GM12878 (cell line): ENCODE measurements at regions not wholly inside any gene's neighbourhood (a gene's known extent, or its start where the extent isn't known, plus 50 kb on each side); places are given as distances from the start of the nearest gene placed in this dataset.

Experiments
- ATAC-seq: fragments of 200-7000 bp; cut with Tn5 transposase; 3 replicates; pipeline ENCODE4 v1.9.1; 2020; ENCODE audit warnings: mild to moderate bottlenecking, moderate library complexity
- BruUV-seq: library from RNA; stranded (reverse); fragments of 400-500 nt; replicated peaks from 2 replicates; lab custom pipeline; 2021; lab: Mats Ljungman, UMichigan
- CTCF ChIA-PET: fragments of 300-600 bp; sonication (Branson Sonifier 250); formaldehyde crosslinking; extraction: SDS; loops from one replicate; lab custom pipeline; 2021; ENCODE audit warnings: inconsistent platforms; lab: Yijun Ruan, JAX
- POLR2A ChIA-PET: fragments of 350-600 bp; formaldehyde crosslinking; extraction: SDS; loops from one replicate; lab custom pipeline; 2021; ENCODE audit warnings: inconsistent platforms; lab: Charles Lee
- RAD21 ChIA-PET: fragments of 300-600 bp; sonication (Branson Sonifier 250); formaldehyde crosslinking; loops from one replicate; lab custom pipeline; 2023; ENCODE audit warnings: antibody characterized with exemption; ENCODE audit not compliant: unreplicated experiment; lab: Charles Lee
- SMC1A ChIA-PET: fragments of 300-600 bp; sonication (Branson Sonifier 250); formaldehyde crosslinking; loops from one replicate; lab custom pipeline; 2023; ENCODE audit not compliant: unreplicated experiment, uncharacterized antibody; lab: Charles Lee
- DNase-seq: peaks from one replicate; pipeline ENCODE4 v3.0.0-alpha.2; 2011; ENCODE audit warnings: low read depth, low spot score
- FAIRE-seq: peaks from 3 replicates; lab custom pipeline; 2011; peaks lifted over from hg19 to GRCh38; lab: Jason Lieb, UNC
- H2AFZ ChIP-seq: 2 replicates; pipeline ENCODE4 v1.6.0; 2011; ENCODE audit warnings: low read depth, low read length, control low read depth; ENCODE audit not compliant: control insufficient read depth
- H3K27ac ChIP-seq: 2 replicates; pipeline ENCODE4 v1.5.1; 2011; ENCODE audit warnings: control low read depth; ENCODE audit not compliant: control insufficient read depth, insufficient read depth
- H3K27me3 ChIP-seq, 2 experiments: replicated peaks in 1 of 2; 2 replicates each; pipeline versions ENCODE4 v1.6.0 to v1.6.1; 2011; ENCODE audit warnings: low read length in 1 of 2; ENCODE audit not compliant: control insufficient read depth in 2 of 2, insufficient read depth in 2 of 2
- H3K36me3 ChIP-seq, 2 experiments: 2 replicates each; pipeline ENCODE4 v1.5.1; 2011; ENCODE audit warnings: low read length in 1 of 2; ENCODE audit not compliant: control insufficient read depth in 2 of 2, insufficient read depth in 2 of 2
- H3K4me1 ChIP-seq: 2 replicates; pipeline ENCODE4 v1.6.1; 2011; ENCODE audit warnings: mild to moderate bottlenecking, low read length, moderate library complexity, mixed read lengths; ENCODE audit not compliant: control insufficient read depth, insufficient read depth
- H3K4me2 ChIP-seq: 2 replicates; pipeline ENCODE4 v1.6.0; 2011; ENCODE audit warnings: control low read depth; ENCODE audit not compliant: control insufficient read depth, insufficient read depth
- H3K4me3 ChIP-seq: fragments of 200-600 bp; sonication (generic); 2 replicates; pipeline ENCODE4 v1.5.1; 2016
- H3K79me2 ChIP-seq: 2 replicates; pipeline ENCODE4 v1.6.0; 2011; ENCODE audit warnings: low read length; ENCODE audit not compliant: control insufficient read depth, insufficient read depth
- H3K9ac ChIP-seq: 2 replicates; pipeline ENCODE4 v1.8.0; 2011; ENCODE audit warnings: low read length, control low read depth, mixed read lengths; ENCODE audit not compliant: control insufficient read depth, insufficient read depth
- H3K9me3 ChIP-seq: replicated peaks from 3 replicates; pipeline ENCODE4 v1.5.1; 2011; ENCODE audit warnings: mild to moderate bottlenecking, low read length; ENCODE audit not compliant: control insufficient read depth, insufficient read depth
- H4K20me1 ChIP-seq: 2 replicates; pipeline ENCODE4 v1.6.0; 2011; ENCODE audit not compliant: control insufficient read depth, insufficient read depth
- ATF2 ChIP-seq: IDR thresholded peaks from 2 replicates; pipeline ENCODE4 v1.6.1; 2012; ENCODE audit warnings: low read length, inconsistent platforms
- CBFB ChIP-seq: IDR thresholded peaks from 2 replicates; pipeline ENCODE4 v1.6.1; 2016; ENCODE audit warnings: antibody characterized with exemption, low read depth
- E4F1 ChIP-seq: fragments of 450-650 bp; IDR thresholded peaks from 2 replicates; pipeline ENCODE4 v1.6.1; 2018; ENCODE audit warnings: borderline replicate concordance, mild to moderate bottlenecking; ENCODE audit not compliant: partially characterized antibody
- ELK1 ChIP-seq: IDR thresholded peaks from 2 replicates; pipeline ENCODE4 v1.6.1; 2012; ENCODE audit warnings: low read depth, low read length, improper control_type of control experiment
- MEF2B ChIP-seq: fragments of 450-650 bp; IDR thresholded peaks from 2 replicates; pipeline ENCODE4 v1.6.1; 2018; ENCODE audit warnings: mild to moderate bottlenecking, moderate library complexity; ENCODE audit not compliant: partially characterized antibody, poor library complexity, severe bottlenecking
- ZNF687 ChIP-seq: fragments of 450-650 bp; IDR thresholded peaks from 2 replicates; pipeline ENCODE4 v1.6.1; 2017; ENCODE audit warnings: mild to moderate bottlenecking, moderate library complexity
- WGBS: methylation state at CpG from one replicate; pipeline ENCODE4 v1.1.6; 2016; ENCODE audit warnings: low lambda C conversion rate; ENCODE audit not compliant: insufficient replicate concordance, insufficient coverage; ENCODE audit errors: missing lambda C conversion rate; 5-methylcytosine and 5-hydroxymethylcytosine counted together
- in situ Hi-C: fragments of 300-500 bp; cut with MboI; formaldehyde crosslinking; loops from 9 replicates; pipeline ENCODE4 v1.14.3; 2018; ENCODE audit warnings: mixed read lengths
- intact Hi-C: fragments of 100-400 bp; cut with micrococcal nuclease; formaldehyde crosslinking; loops from one replicate; pipeline ENCODE4 v1.14.2; 2022; ENCODE audit not compliant: unreplicated experiment

GRCh38 chr11:116111546-116111945 lies 607.3 kb upstream of the CADM1 start:
- RAD21 ChIA-PET, result no interaction called here

GRCh38 chr11:116110802-116111201 lies 606.6 kb upstream of the CADM1 start:
- no peak for DNase-seq
- ChIA-PET POLR2A (no interaction called here), RAD21 (no interaction called here), CTCF (no interaction called here), SMC1A (interaction anchor here (1.2 to 1.6 kb wide), 2 partner anchors 10 to 11 kb away, joined by 3 to 4 read pairs; no protein-coding TSS in a partner anchor)
- 0% methylated on average over 1 of the region's 1 CpG for WGBS
- in situ Hi-C loops, result no loop called here
- intact Hi-C loops, result no loop called here
- Histone ChIP-seq H3K9ac (no peak overlapping the region), H3K27ac (no peak overlapping the region), H3K4me2 (no peak overlapping the region), H3K79me2 (no peaks in the 10 kb centered on the region), H3K4me1 (no peaks in the 10 kb centered on the region), H3K36me3 (no peaks in the 10 kb centered on the region), H3K27me3 (peaks cover 0 to 7% of the 10 kb centered on the region in 2 experiments; a peak in 3 of 4 replicates), H4K20me1 (no peaks in the 10 kb centered on the region), H2AFZ (no peak overlapping the region), H3K4me3 (no peak overlapping the region), H3K9me3 (no peaks in the 10 kb centered on the region; the same call in 2 of the 3 replicates)
- TF ChIP-seq ZNF687 (no peak), ELK1 (no peak), E4F1 (no peak), ATF2 (no peak), CBFB (no peak)
- FAIRE-seq, result no peak
- no peak for ATAC-seq
- no TSS peak for BruUV-seq

More at GRCh38 chr11:116111546-116111945, 607.3 kb upstream of the CADM1 start:
- Histone ChIP-seq H4K20me1 (no peaks in the 10 kb centered on the region), H3K4me3 (no peak overlapping the region), H3K9me3 (no peaks in the 10 kb centered on the region; the same call in 2 of the 3 replicates), H3K36me3 (no peaks in the 10 kb centered on the region)
- POLR2A ChIA-PET, result no interaction called here
- no peak for TF ChIP-seq MEF2B
- TF ChIP-seq, all 136 proteins: peak for 0
- H3K27me3 ChIP-seq, result peaks cover 0 to 7% of the 10 kb centered on the region in 2 experiments; a peak in 3 of 4 replicates
- FAIRE-seq, result no peak
- no peak overlapping the region for H3K4me2 ChIP-seq
- ChIA-PET SMC1A (interaction anchor here (0.9 to 1.6 kb wide), 3 partner anchors 10 to 25 kb away, joined by 3 to 4 read pairs (median 3); no protein-coding TSS in a partner anchor), CTCF (interaction anchor here (0.7 kb wide), 1 partner anchor 420 kb away, joined by 3 read pairs; no protein-coding TSS in a partner anchor)
- no peak overlapping the region for H3K27ac ChIP-seq
- no peaks in the 10 kb centered on the region for H3K79me2 ChIP-seq
- no peak overlapping the region for H3K9ac ChIP-seq
- no peak for DNase-seq
- H3K4me1 ChIP-seq, result no peaks in the 10 kb centered on the region
- intact Hi-C loops, result no loop called here
- BruUV-seq, result no TSS peak
- ATAC-seq, result no peak
- no peak overlapping the region for H2AFZ ChIP-seq
- WGBS, result 38% methylated on average over 3 of the region's 3 CpGs
- in situ Hi-C loops, result no loop called here
